ENCODE measurements at regions not wholly inside any gene's neighbourhood (a gene's known extent, or its start where the extent isn't known, plus 50 kb on each side); places are given as distances from the start of the nearest gene placed in this dataset.

DNA sequence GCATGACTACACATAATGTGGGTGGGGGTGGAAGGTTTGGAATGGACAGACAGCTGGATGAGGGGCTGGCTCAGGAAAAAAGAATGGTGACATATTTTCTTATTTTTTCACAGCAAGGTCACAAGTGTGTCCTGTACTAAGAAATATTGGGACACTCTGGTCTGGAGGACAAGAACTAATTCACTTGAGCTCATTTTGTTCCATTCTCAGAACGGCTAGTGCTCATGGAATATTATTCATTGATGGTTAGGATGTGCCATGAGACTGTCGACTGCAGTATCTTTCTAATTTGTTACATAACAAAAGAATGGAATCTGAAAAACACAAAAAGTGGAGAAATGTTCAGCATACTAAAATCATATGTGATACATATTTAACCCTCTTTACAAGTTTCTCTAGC is 149.5 kb downstream of the BMP4 start:
- Histone ChIP-seq H3K9me3 (ENCODE audit: insufficient read depth, low read depth, low read length) (no peaks in the 10 kb centered on the region), H3K27me3 (ENCODE audit: insufficient read depth, low read length) (no peaks in the 10 kb centered on the region), H3K4me3 (ENCODE audit: low read length) (no peak overlapping the region), H3K27ac (ENCODE audit: low read depth, low read length) (no peak overlapping the region), H3K36me3 (ENCODE audit: insufficient read depth, low read length) (no peaks in the 10 kb centered on the region), H3K9ac (ENCODE audit: low read depth, low read length) (no peak overlapping the region), H3K4me1 (ENCODE audit: insufficient read depth, low read length) (no peaks in the 10 kb centered on the region)
- WGBS = 100% methylated on average over 1 of the region's 2 CpGs

GRCh38 chr14:53796734-53797133 is 159.9 kb downstream of the BMP4 start:
- no peaks in the 10 kb centered on the region for H3K27me3 ChIP-seq (ENCODE audit: insufficient read depth, low read length)
- no peaks in the 10 kb centered on the region for H3K36me3 ChIP-seq (ENCODE audit: insufficient read depth, low read length)
- WGBS = 88% methylated on average over 1 of the region's 1 CpG
- peaks cover 4% of the 10 kb centered on the region; the same call in 1 of the 2 replicates for H3K4me1 ChIP-seq (ENCODE audit: insufficient read depth, low read length)
- no peak overlapping the region for H3K4me3 ChIP-seq (ENCODE audit: low read length)
- H3K27ac ChIP-seq (ENCODE audit: low read depth, low read length) = no peak overlapping the region
- H3K9me3 ChIP-seq (ENCODE audit: insufficient read depth, low read depth, low read length) = no peaks in the 10 kb centered on the region
- H3K9ac ChIP-seq (ENCODE audit: low read depth, low read length) = no peak overlapping the region

- Histone ChIP-seq H3K9me3 (ENCODE audit: insufficient read depth, low read depth, low read length) (no peaks in the 10 kb centered on the region), H3K27me3 (ENCODE audit: insufficient read depth, low read length) (no peaks in the 10 kb centered on the region), H3K4me3 (ENCODE audit: low read length) (no peak overlapping the region), H3K27ac (ENCODE audit: low read depth, low read length) (no peak overlapping the region), H3K36me3 (ENCODE audit: insufficient read depth, low read length) (no peaks in the 10 kb centered on the region), H3K9ac (ENCODE audit: low read depth, low read length) (no peak overlapping the region), H3K4me1 (ENCODE audit: insufficient read depth, low read length) (peaks cover 4% of the 10 kb centered on the region; the same call in 1 of the 2 replicates)
- WGBS = 97% methylated on average over 1 of the region's 2 CpGs
Observed at GRCh38 chr14:53793790-53794505, 162.7 kb downstream of the BMP4 start.

- H3K27ac ChIP-seq (ENCODE audit: low read depth, low read length) = no peak overlapping the region
- no peaks in the 10 kb centered on the region for H3K9me3 ChIP-seq (ENCODE audit: insufficient read depth, low read depth, low read length)
- no peak overlapping the region for H3K4me3 ChIP-seq (ENCODE audit: low read length)
- H3K36me3 ChIP-seq (ENCODE audit: insufficient read depth, low read length) = no peaks in the 10 kb centered on the region
- H3K9ac ChIP-seq (ENCODE audit: low read depth, low read length) = no peak overlapping the region
- H3K4me1 ChIP-seq (ENCODE audit: insufficient read depth, low read length) = peaks cover 4% of the 10 kb centered on the region; the same call in 1 of the 2 replicates
- WGBS = 100% methylated on average over 1 of the region's 1 CpG
- H3K27me3 ChIP-seq (ENCODE audit: insufficient read depth, low read length) = no peaks in the 10 kb centered on the region
Observed at GRCh38 chr14:53792909-53793308, 163.7 kb downstream of the BMP4 start.

GRCh38 chr14:53790731-53791500 is 165.7 kb downstream of the BMP4 start:
- 78% methylated on average over 3 of the region's 3 CpGs for WGBS
- H3K4me3 ChIP-seq (ENCODE audit: low read length) = no peak overlapping the region
- H3K9ac ChIP-seq (ENCODE audit: low read depth, low read length) = no peak overlapping the region
- no peaks in the 10 kb centered on the region for H3K27me3 ChIP-seq (ENCODE audit: insufficient read depth, low read length)
- H3K9me3 ChIP-seq (ENCODE audit: insufficient read depth, low read depth, low read length) = no peaks in the 10 kb centered on the region
- H3K27ac ChIP-seq (ENCODE audit: low read depth, low read length) = no peak overlapping the region
- H3K4me1 ChIP-seq (ENCODE audit: insufficient read depth, low read length) = peaks cover 4% of the 10 kb centered on the region; the same call in 1 of the 2 replicates
- no peaks in the 10 kb centered on the region for H3K36me3 ChIP-seq (ENCODE audit: insufficient read depth, low read length)

GRCh38 chr14:53788566-53788965 is 168.1 kb downstream of the BMP4 start:
- H3K9ac ChIP-seq (ENCODE audit: low read depth, low read length) = no peak overlapping the region
- 98% methylated on average over 4 of the region's 5 CpGs for WGBS
- no peaks in the 10 kb centered on the region for H3K27me3 ChIP-seq (ENCODE audit: insufficient read depth, low read length)
- H3K27ac ChIP-seq (ENCODE audit: low read depth, low read length) = no peak overlapping the region
- H3K4me3 ChIP-seq (ENCODE audit: low read length) = no peak overlapping the region
- H3K36me3 ChIP-seq (ENCODE audit: insufficient read depth, low read length) = no peaks in the 10 kb centered on the region
- H3K4me1 ChIP-seq (ENCODE audit: insufficient read depth, low read length) = no peaks in the 10 kb centered on the region; the same call in 1 of the 2 replicates
- H3K9me3 ChIP-seq (ENCODE audit: insufficient read depth, low read depth, low read length) = peaks cover 8% of the 10 kb centered on the region; the same call in 1 of the 2 replicates

DNA sequence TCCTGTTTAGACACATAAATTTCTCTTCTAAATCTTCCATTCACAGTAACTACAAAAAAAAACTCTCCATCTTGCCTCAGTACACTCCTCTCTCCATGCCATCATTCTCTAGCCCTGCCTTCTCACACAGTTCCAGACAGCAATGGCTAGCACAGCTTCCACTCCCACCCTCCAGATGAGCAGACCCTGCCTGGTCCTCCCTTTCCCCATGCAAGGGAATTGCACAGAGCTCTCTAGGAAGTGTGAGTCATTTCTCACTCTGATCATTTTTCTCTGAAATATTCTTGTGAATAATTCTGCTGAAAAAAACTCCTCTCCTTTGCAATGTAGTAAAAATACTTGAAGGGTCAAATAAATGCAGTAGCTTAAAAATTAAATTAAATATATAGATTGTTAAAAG is 170.6 kb downstream of the BMP4 start:
- Histone ChIP-seq H3K4me1 (ENCODE audit: insufficient read depth, low read length) (no peaks in the 10 kb centered on the region), H3K27ac (ENCODE audit: low read depth, low read length) (no peak overlapping the region)

GRCh38 chr14:53784688-53785087 is 171.9 kb downstream of the BMP4 start:
- 92% methylated on average over 3 of the region's 3 CpGs for WGBS
- no peaks in the 10 kb centered on the region for H3K4me1 ChIP-seq (ENCODE audit: insufficient read depth, low read length)
- H3K27me3 ChIP-seq (ENCODE audit: insufficient read depth, low read length) = no peaks in the 10 kb centered on the region
- no peak overlapping the region for H3K9ac ChIP-seq (ENCODE audit: low read depth, low read length)
- H3K9me3 ChIP-seq (ENCODE audit: insufficient read depth, low read depth, low read length) = peaks cover 8% of the 10 kb centered on the region; the same call in 1 of the 2 replicates
- H3K27ac ChIP-seq (ENCODE audit: low read depth, low read length) = no peak overlapping the region
- H3K36me3 ChIP-seq (ENCODE audit: insufficient read depth, low read length) = no peaks in the 10 kb centered on the region
- no peak overlapping the region for H3K4me3 ChIP-seq (ENCODE audit: low read length)

More for the DNA sequence above, 170.6 kb downstream of the BMP4 start:
- H3K36me3 ChIP-seq (ENCODE audit: insufficient read depth, low read length) = no peaks in the 10 kb centered on the region
- H3K27me3 ChIP-seq (ENCODE audit: insufficient read depth, low read length) = no peaks in the 10 kb centered on the region
- H3K4me3 ChIP-seq (ENCODE audit: low read length) = no peak overlapping the region
- H3K9me3 ChIP-seq (ENCODE audit: insufficient read depth, low read depth, low read length) = peaks cover 8% of the 10 kb centered on the region; the same call in 1 of the 2 replicates
- H3K9ac ChIP-seq (ENCODE audit: low read depth, low read length) = no peak overlapping the region

GRCh38 chr14:53783256-53783655 is 173.4 kb downstream of the BMP4 start:
- H3K9ac ChIP-seq (ENCODE audit: low read depth, low read length) = no peak overlapping the region
- no peaks in the 10 kb centered on the region for H3K36me3 ChIP-seq (ENCODE audit: insufficient read depth, low read length)
- H3K9me3 ChIP-seq (ENCODE audit: insufficient read depth, low read depth, low read length) = peaks cover 8% of the 10 kb centered on the region; the same call in 1 of the 2 replicates
- H3K4me1 ChIP-seq (ENCODE audit: insufficient read depth, low read length) = no peaks in the 10 kb centered on the region
- no peak overlapping the region for H3K4me3 ChIP-seq (ENCODE audit: low read length)
- H3K27ac ChIP-seq (ENCODE audit: low read depth, low read length) = no peak overlapping the region
- H3K27me3 ChIP-seq (ENCODE audit: insufficient read depth, low read length) = no peaks in the 10 kb centered on the region

GRCh38 chr14:53780051-53780555 is 176.5 kb downstream of the BMP4 start:
- Histone ChIP-seq H3K4me3 (ENCODE audit: low read length) (no peak overlapping the region), H3K4me1 (ENCODE audit: insufficient read depth, low read length) (no peaks in the 10 kb centered on the region), H3K27me3 (ENCODE audit: insufficient read depth, low read length) (no peaks in the 10 kb centered on the region), H3K36me3 (ENCODE audit: insufficient read depth, low read length) (no peaks in the 10 kb centered on the region), H3K9ac (ENCODE audit: low read depth, low read length) (no peak overlapping the region), H3K27ac (ENCODE audit: low read depth, low read length) (no peak overlapping the region), H3K9me3 (ENCODE audit: insufficient read depth, low read depth, low read length) (peaks cover 7% of the 10 kb centered on the region; the same call in 1 of the 2 replicates)
- 93% methylated on average over 6 of the region's 7 CpGs for WGBS

DNA sequence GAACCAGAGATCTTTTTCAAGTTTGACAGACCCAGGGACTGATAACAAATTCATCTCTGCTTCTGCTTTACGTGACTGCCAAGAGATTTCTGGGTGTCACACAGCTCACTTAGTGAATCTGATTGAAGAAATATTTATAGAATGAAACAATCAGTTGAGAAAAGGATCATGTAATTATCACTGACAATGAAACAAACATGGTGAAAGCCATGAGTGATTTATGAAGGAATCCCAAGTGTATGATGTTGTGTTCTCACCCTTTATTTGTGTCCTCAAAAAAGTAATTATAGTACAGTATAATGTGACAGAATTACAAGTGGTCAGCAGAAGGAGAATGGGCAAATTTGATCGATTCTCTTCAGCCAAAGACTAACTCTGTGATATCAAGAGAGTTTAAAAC is 177.3 kb downstream of the BMP4 start:
- Histone ChIP-seq H3K36me3 (ENCODE audit: insufficient read depth, low read length) (no peaks in the 10 kb centered on the region), H3K9ac (ENCODE audit: low read depth, low read length) (no peak overlapping the region), H3K27me3 (ENCODE audit: insufficient read depth, low read length) (no peaks in the 10 kb centered on the region), H3K4me3 (ENCODE audit: low read length) (no peak overlapping the region), H3K4me1 (ENCODE audit: insufficient read depth, low read length) (no peaks in the 10 kb centered on the region), H3K27ac (ENCODE audit: low read depth, low read length) (no peak overlapping the region), H3K9me3 (ENCODE audit: insufficient read depth, low read depth, low read length) (no peaks in the 10 kb centered on the region)
- WGBS = 93% methylated on average over 2 of the region's 2 CpGs

Data from HUES64 (cell line).